Midbrain (tissue), 1 donor: ENCODE measurements at regions not wholly inside any gene's neighbourhood (a gene's known extent, or its start where the extent isn't known, plus 50 kb on each side); places are given as distances from the start of the nearest gene placed in this dataset.

Source experiments
- DNase-seq: peaks from one replicate; lab custom pipeline; 2025; lab: John Stamatoyannopoulos, UW

GRCh38 chr15:47326410-47327333, 390.6 kb upstream of the SEMA6D start:
- no peak for DNase-seq

GRCh38 chr15:47331829-47332393, 385.4 kb upstream of the SEMA6D start:
- DNase-seq, result no peak

GRCh38 chr15:47332481-47332880, 384.8 kb upstream of the SEMA6D start:
- DNase-seq, result no peak

- DNase-seq, result no peak
Measured at GRCh38 chr15:47333734-47334133, 383.6 kb upstream of the SEMA6D start.

GRCh38 chr15:47334805-47335535, 382.3 kb upstream of the SEMA6D start:
- DNase-seq, result no peak

DNA sequence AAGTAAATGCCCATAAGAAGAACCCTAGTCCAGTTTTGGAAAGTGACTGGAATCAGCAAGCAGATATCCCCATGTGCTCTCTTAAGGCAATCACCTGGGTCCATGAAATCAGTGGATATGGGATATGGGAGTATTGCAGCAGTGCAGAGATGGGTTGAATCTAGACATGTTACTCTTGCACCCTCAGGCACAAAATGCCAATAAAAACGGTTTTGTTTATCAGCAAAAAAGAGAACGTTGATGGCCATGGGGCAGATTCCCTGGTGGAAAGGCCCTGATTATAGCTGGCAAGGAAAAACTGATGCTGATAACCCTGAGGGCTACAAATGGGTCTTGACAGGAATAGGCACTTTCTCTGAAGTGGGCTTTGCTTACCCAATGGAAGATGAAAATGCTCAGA, 380.2 kb upstream of the SEMA6D start:
- DNase-seq, result no peak

DNA sequence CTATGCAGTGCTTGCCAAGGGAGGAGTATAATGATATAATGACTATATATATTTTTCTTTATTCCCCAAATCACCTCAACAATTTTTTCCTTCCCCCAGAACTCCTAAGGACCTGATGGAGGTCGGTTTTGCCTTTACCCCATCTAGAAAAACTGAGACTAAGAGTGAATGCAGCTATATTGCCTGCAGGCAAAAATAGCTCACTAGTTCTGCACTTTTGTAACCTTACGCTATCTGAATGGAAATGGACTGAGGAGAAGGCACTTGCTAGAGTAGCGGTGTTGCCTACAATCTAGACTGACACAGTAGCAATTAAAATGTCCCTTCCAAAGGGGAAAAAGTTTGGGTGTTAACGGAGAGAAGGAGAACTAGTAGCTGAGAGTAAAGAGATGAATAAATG, 379.5 kb upstream of the SEMA6D start:
- DNase-seq, result no peak

- no peak for DNase-seq
Measured at GRCh38 chr15:47338771-47339170, 378.5 kb upstream of the SEMA6D start.

GRCh38 chr15:47339800-47340570, 377.3 kb upstream of the SEMA6D start:
- no peak for DNase-seq

GRCh38 chr15:47340571-47340920, 376.8 kb upstream of the SEMA6D start:
- no peak for DNase-seq

- no peak for DNase-seq
Measured at GRCh38 chr15:47349179-47349578, 368.1 kb upstream of the SEMA6D start.

- DNase-seq, result no peak
Measured at GRCh38 chr15:47351501-47351900, 365.8 kb upstream of the SEMA6D start.

DNA sequence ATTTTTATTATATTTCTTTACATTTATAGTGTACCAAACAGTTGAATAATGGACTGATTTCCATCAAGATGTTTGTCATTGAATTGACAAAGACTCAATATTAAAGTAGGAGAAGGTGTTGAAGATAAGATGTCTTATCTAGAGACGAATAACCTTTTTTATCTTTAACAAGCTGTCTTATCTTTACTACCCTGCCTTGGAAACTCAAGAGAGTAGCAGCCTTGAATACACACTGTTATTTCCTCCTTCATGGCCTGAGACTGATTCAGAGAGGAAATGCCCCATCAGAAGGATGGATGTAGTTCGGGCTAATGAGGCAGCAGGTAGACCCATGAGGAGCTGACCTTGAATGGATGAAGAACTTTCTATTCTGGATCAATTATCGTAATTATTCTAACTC, 365.1 kb upstream of the SEMA6D start:
- DNase-seq, result no peak

DNA sequence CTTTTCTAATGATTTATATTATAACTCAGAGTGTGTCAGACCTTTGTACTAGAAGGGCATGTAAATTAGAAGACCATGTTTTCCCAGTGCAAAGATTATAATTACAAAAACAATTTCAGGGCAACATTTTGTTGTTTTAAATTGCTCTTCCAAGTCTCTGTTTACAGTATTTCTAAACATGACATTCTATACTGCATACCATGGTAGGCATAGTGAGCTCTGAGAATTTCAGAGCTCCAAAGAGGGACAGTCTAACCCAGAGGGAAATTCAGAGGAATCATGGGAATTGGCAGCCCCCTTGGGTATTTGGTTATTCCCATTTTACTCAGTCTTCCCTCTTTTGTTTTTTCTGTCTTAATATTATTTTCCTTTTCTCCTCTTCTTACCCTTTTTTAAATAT, 361.5 kb upstream of the SEMA6D start:
- no peak for DNase-seq

DNA sequence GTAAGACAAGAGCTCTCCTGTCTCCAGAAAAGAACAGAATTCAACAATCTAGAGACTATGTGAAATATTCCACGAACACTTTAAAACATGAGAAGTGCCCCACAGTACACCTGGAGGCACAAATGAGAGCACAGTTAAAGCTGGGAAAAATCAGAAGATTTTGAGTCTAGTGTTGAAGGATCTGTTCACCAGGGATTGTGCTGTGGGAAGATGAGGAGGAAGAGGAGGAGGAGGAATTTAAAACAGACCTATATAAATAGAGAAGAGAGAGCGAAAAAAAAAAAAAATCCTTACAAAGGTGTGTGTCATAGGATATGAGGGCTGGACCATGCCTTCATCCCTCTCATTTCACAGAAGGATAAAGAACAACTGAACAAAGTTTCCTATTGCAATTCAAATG, 361.0 kb upstream of the SEMA6D start:
- no peak for DNase-seq

DNA sequence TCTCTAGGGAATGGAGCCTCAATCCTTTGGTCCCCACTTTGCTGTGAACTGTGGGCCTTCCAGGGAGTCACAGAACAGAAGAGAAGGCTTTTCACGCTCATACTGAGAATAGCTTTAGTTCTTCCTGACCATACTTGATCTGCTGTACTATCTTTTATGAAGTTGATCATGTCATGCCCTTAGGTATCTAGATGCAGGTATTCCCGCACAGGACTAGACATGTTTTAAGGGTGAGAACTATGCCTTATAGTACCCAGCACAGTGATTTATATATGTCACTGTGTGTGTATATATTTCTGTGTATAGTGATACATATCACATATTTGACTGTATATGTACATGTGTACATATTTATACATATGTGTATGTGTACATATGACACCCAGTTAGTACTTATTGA, 358.4 kb upstream of the SEMA6D start:
- DNase-seq, result no peak

- no peak for DNase-seq
Measured at GRCh38 chr15:47360305-47360704, 357.0 kb upstream of the SEMA6D start.

DNA sequence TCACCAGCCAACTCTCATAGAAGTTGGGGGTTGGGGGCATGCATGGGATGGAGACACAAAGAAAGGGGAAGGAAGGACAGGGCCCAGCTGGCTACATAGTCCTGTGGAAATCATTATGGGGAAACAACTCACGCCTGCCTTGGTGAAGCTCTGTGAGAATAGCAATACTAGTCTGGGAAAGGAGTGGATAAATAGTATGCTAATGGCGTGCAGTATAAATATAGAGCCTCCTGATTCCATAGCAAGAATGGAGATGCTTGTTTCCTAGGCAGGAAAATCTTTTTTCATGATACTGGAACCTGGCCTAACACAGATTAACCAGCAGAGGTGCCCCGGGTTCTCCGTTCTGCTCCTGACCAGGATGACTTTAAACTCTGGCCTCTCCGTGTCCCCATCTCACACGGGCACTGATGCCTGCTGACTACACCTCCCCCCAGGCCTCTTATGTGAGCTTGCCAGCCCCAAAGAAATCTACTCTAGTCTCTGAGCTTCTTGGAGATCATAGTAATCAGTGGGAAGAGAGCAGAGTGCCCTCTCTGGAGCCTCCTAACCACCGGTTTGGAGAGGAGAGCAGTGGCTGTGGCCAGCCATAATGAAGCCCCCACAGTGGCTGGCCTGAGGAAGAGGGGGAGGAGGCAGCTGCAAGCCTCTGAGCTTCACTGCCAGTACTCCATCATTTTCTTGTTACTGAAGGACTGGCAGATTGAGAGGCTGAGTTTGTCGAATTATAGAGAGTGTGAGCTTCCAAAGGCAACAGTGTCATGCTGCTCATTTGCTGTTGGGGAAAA, 355.0 kb upstream of the SEMA6D start:
- no peak for DNase-seq

- no peak for DNase-seq
Measured at GRCh38 chr15:47363653-47364052, 353.7 kb upstream of the SEMA6D start.

DNA sequence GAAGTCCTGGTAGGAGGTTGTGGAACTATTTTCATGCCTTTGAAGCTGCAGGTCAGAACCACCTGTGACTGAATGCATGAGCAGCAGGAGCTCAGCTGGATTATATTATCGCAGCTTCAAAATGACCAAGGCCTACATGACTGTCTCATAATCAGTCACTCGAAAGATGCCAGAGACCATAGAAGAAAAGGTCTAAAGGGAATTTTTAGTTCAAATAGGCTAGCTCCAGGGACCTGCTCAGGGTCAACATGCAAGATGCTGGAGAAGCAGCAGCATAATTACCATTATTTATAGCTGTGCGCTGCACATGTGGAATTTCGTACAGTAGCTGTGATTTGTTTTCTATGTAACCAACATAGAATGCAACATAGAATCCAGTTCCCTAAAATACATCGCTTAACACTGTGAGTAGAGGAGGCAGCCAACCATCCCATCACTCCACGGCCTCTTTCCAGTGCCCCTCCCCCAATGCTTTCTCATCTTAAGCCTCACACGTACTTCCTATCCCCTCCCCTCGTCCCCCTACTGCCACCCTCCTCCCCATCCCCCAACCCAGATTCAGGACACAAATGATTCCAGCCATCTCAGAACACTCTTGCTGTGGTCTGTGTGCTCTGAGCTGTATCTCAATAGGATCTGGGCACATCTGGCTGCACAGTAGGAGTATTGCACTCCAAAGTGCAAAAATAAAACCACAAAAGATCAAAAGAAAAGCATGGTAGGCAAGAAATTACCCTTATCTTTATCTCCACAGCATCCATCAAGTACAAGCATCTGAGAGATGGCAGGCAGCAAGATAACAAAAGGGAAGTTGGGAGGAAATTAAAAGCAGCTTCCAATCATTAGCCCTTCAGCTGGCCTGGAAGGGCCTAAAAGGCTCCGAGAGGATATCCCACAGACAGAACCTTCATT, 352.8 kb upstream of the SEMA6D start:
- DNase-seq, result no peak
